ENCODE measurements at regions not wholly inside any gene's neighbourhood (a gene's known extent, or its start where the extent isn't known, plus 50 kb on each side); places are given as distances from the start of the nearest gene placed in this dataset.

DNA sequence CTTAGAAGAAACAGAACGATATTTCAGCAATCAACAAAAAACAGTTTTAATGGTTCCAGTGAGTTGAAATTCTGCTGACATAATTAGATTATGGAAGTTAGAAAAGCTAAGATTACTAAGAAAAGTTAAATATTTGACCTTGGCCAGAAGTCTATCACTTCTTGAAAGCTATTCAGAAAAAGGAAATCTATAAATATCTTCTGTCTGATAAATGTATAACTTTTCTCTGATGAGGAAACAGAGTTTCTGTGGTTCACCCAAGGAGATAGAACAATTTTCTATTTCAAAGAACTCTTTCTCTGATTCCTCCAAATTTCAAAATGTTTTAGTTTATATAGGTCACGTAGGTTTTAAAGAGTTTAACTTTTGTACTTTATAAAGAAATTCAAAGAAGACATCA lies 438.4 kb upstream of the CHORDC1 start:
- TF ChIP-seq, protein P1, sequence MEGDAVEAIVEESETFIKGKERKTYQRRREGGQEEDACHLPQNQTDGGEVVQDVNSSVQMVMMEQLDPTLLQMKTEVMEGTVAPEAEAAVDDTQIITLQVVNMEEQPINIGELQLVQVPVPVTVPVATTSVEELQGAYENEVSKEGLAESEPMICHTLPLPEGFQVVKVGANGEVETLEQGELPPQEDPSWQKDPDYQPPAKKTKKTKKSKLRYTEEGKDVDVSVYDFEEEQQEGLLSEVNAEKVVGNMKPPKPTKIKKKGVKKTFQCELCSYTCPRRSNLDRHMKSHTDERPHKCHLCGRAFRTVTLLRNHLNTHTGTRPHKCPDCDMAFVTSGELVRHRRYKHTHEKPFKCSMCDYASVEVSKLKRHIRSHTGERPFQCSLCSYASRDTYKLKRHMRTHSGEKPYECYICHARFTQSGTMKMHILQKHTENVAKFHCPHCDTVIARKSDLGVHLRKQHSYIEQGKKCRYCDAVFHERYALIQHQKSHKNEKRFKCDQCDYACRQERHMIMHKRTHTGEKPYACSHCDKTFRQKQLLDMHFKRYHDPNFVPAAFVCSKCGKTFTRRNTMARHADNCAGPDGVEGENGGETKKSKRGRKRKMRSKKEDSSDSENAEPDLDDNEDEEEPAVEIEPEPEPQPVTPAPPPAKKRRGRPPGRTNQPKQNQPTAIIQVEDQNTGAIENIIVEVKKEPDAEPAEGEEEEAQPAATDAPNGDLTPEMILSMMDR (conservative IDR thresholded peaks at IDR 0.05 in 1 of 2, IDR thresholded peaks at IDR 0.05 in 1 of 2; ENCODE audit: extremely low read depth in 1 of 2, insufficient read depth in 1 of 2, low read depth in 1 of 2, low read length in 2 of 2): no peak
- TF ChIP-seq EZH2 (IDR thresholded peaks at IDR 0.05; ENCODE audit: borderline replicate concordance, low read length): no peak
